Right lobe of liver (tissue), 6 donors: ENCODE measurements at regions not wholly inside any gene's neighbourhood (a gene's known extent, or its start where the extent isn't known, plus 50 kb on each side); places are given as distances from the start of the nearest gene placed in this dataset.

Experiments
- ATAC-seq, 4 donors: fragments of 200-7000 bp; cut with Tn5 transposase; one replicate each; pipeline ENCODE4 v1.9.1; 2020; ENCODE audit warnings: mild to moderate bottlenecking in 4 of 4, moderate library complexity in 4 of 4
- DNase-seq, 3 donors: peaks; one replicate each; pipeline ENCODE4 v3.0.0-alpha.2; 2020
- H3K27ac ChIP-seq, 3 donors: fragments of 200-600 bp; one replicate each; pipeline ENCODE4 v1.8.0; 2022
- H3K27me3 ChIP-seq, 2 donors: fragments of 200-600 bp; one replicate each; pipeline ENCODE4 v1.8.0; 2022
- H3K36me3 ChIP-seq, 4 donors: fragments of 200-600 bp; sonication (generic) in 1 of 4; one replicate each; pipeline versions ENCODE4 v1.5.1 to v1.8.0; 2017 to 2022; ENCODE audit warnings: control low read depth in 1 of 4
- H3K4me1 ChIP-seq, 4 donors: fragments of 200-600 bp; sonication (generic) in 1 of 4; one replicate each; pipeline versions ENCODE4 v1.5.1 to v1.8.0; 2017 to 2022; ENCODE audit warnings: control low read depth in 1 of 4
- H3K4me3 ChIP-seq, 3 donors: fragments of 200-600 bp; one replicate each; pipeline ENCODE4 v1.8.0; 2022
- H3K9me3 ChIP-seq, 4 donors: fragments of 200-600 bp; sonication (generic) in 1 of 4; one replicate each; pipeline versions ENCODE4 v1.5.1 to v1.8.0; 2017 to 2022; ENCODE audit warnings: control low read depth in 1 of 4
- CTCF ChIP-seq, 4 donors: fragments of 200-600 bp in 3 of 4; fragments of 450-650 bp in 1 of 4; IDR thresholded peaks; one replicate each; pipeline versions ENCODE4 v1.5.1 to v1.8.0; 2016 to 2022; ENCODE audit warnings: antibody characterized with exemption in 4 of 4, mild to moderate bottlenecking in 2 of 4
- POLR2A ChIP-seq: fragments of 450-650 bp; IDR thresholded peaks from one replicate; pipeline ENCODE4 v1.6.1; 2017; ENCODE audit warnings: antibody characterized with exemption, mild to moderate bottlenecking
- WGBS: methylation state at CpG from one replicate; pipeline ENCODE4 v1.1.6; 2018; ENCODE audit warnings: low coverage, low lambda C conversion rate; ENCODE audit not compliant: insufficient coverage; ENCODE audit errors: missing lambda C conversion rate; 5-methylcytosine and 5-hydroxymethylcytosine counted together
- intact Hi-C, 2 donors: fragments of 100-400 bp; cut with DNase I; formaldehyde crosslinking; loops; one replicate each; pipeline versions ENCODE4 v1.11.2 to v1.14.1; 2022
- donor health status: DM: no; HTN: yes; CAD: no.
- donor health status: DM: no; HTN: no; CAD: no.
- donor health status: DM: no; HTN: no; CAD: no.
- donor health status: DM: no; HTN: yes; CAD: no.
- donor health status: DM: no; HTN: yes; CAD: no.

GRCh38 chr2:145166731-145167302, 646.9 kb upstream of the ZEB2 start:
- intact Hi-C loops = no loop called here
- H3K27ac ChIP-seq = no peak overlapping the region
- H3K4me3 ChIP-seq = no peak overlapping the region
- H3K36me3 ChIP-seq = no peaks in the 10 kb centered on the region
- TF ChIP-seq POLR2A = no peak
- TF ChIP-seq CTCF (IDR thresholded peaks at IDR 0.05) = no peak
- no peaks in the 10 kb centered on the region for H3K9me3 ChIP-seq
- DNase-seq = no peak
- no peak for ATAC-seq
- H3K27me3 ChIP-seq = no peaks in the 10 kb centered on the region
- H3K4me1 ChIP-seq = no peaks in the 10 kb centered on the region

GRCh38 chr2:145161656-145162055, 641.7 kb upstream of the ZEB2 start:
- Histone ChIP-seq H3K9me3 (no peaks in the 10 kb centered on the region), H3K4me1 (no peaks in the 10 kb centered on the region)

GRCh38 chr2:145160855-145161254, 640.9 kb upstream of the ZEB2 start:
- no peak for TF ChIP-seq CTCF (IDR thresholded peaks at IDR 0.05)
- no peak for TF ChIP-seq POLR2A
- Histone ChIP-seq H3K9me3 (no peaks in the 10 kb centered on the region), H3K27me3 (no peaks in the 10 kb centered on the region), H3K36me3 (no peaks in the 10 kb centered on the region), H3K4me1 (no peaks in the 10 kb centered on the region), H3K27ac (no peak overlapping the region), H3K4me3 (no peak overlapping the region)
- ATAC-seq (no peak), DNase-seq (no peak)
- intact Hi-C loops = no loop called here
- WGBS = 83% methylated on average over 1 of the region's 1 CpG

More at GRCh38 chr2:145161656-145162055, 641.7 kb upstream of the ZEB2 start:
- WGBS = 80% methylated on average over 2 of the region's 2 CpGs
- Histone ChIP-seq H3K27ac (no peak overlapping the region), H3K27me3 (no peaks in the 10 kb centered on the region), H3K4me3 (no peak overlapping the region), H3K36me3 (no peaks in the 10 kb centered on the region)
- ATAC-seq (no peak), DNase-seq (no peak)
- intact Hi-C loops = no loop called here
- no peak for TF ChIP-seq POLR2A
- TF ChIP-seq CTCF (IDR thresholded peaks at IDR 0.05) = no peak

GRCh38 chr2:145159676-145160075, 639.8 kb upstream of the ZEB2 start:
- Histone ChIP-seq H3K4me1 (no peaks in the 10 kb centered on the region), H3K27me3 (no peaks in the 10 kb centered on the region), H3K36me3 (no peaks in the 10 kb centered on the region), H3K4me3 (no peak overlapping the region), H3K27ac (no peak overlapping the region), H3K9me3 (no peaks in the 10 kb centered on the region)
- WGBS = 56% methylated on average over 2 of the region's 2 CpGs
- TF ChIP-seq CTCF (IDR thresholded peaks at IDR 0.05) = no peak
- TF ChIP-seq POLR2A = no peak
- intact Hi-C loops = no loop called here
- DNase-seq = no peak
- ATAC-seq = no peak
